ENCODE measurements at regions not wholly inside any gene's neighbourhood (a gene's known extent, or its start where the extent isn't known, plus 50 kb on each side); places are given as distances from the start of the nearest gene placed in this dataset.

DNA sequence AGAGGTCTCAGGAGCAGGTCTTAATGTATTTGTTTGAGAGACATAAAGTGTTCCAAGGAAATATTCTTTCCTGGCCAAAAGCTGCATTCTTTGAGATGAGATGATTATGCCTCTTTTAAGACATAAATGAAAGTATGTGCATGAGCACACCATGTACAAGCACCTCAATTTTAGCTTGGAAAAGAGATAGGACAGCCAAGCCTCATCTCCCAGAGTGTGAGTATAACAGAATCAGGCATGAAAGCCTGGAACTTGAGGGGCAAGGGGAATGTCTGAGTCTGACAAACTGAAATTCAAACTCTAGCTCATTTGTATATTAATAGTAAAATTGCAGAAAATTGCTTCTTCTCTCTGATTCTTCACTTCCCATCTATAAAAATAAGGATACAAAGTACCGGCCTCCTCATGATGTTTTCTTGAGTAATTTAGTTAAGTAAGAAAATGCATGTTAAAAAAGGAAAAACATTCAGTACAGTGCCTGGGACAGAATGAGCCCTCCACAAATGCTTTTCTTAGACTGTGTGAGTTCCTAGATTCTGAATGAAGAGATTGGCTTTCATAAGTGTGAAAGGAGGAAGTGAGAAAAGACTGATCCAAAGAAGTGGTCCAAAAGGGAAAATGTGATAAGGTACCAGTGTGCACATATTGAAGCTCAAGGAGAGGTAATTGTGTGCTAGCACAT is 1260.9 kb upstream of the SORCS1 start:
- Mint-ChIP-seq H3K4me3 (no peak overlapping the region), H3K36me3 (ENCODE audit: low read depth) (no peaks in the 10 kb centered on the region), H3K27me3 (no peaks in the 10 kb centered on the region), H3K27ac (no peak overlapping the region), H3K9me3 (no peaks in the 10 kb centered on the region), H3K4me1 (no peaks in the 10 kb centered on the region)
- ATAC-seq, result no peak
- DNase-seq, result no peak

- Mint-ChIP-seq H3K9me3 (no peaks in the 10 kb centered on the region), H3K27ac (no peak overlapping the region)
Observed at GRCh38 chr10:108424656-108425055, 1260.2 kb upstream of the SORCS1 start.

GRCh38 chr10:108422286-108422685 is 1257.8 kb upstream of the SORCS1 start:
- Mint-ChIP-seq H3K9me3 (no peaks in the 10 kb centered on the region), H3K4me1 (no peaks in the 10 kb centered on the region), H3K27ac (no peak overlapping the region), H3K36me3 (ENCODE audit: low read depth) (no peaks in the 10 kb centered on the region), H3K4me3 (no peak overlapping the region), H3K27me3 (no peaks in the 10 kb centered on the region)
- ATAC-seq (no peak), DNase-seq (no peak)

More at GRCh38 chr10:108424656-108425055, 1260.2 kb upstream of the SORCS1 start:
- ATAC-seq, result no peak
- Mint-ChIP-seq H3K4me1 (no peaks in the 10 kb centered on the region), H3K4me3 (no peak overlapping the region), H3K36me3 (ENCODE audit: low read depth) (no peaks in the 10 kb centered on the region), H3K27me3 (no peaks in the 10 kb centered on the region)
- DNase-seq, result no peak

GRCh38 chr10:108421266-108421665 is 1256.8 kb upstream of the SORCS1 start:
- no peaks in the 10 kb centered on the region for H3K36me3 Mint-ChIP-seq (ENCODE audit: low read depth)
- peaks cover 3% of the 10 kb centered on the region for H3K9me3 Mint-ChIP-seq
- no peak for DNase-seq
- no peak for ATAC-seq
- H3K27me3 Mint-ChIP-seq, result no peaks in the 10 kb centered on the region
- no peaks in the 10 kb centered on the region for H3K4me1 Mint-ChIP-seq
- H3K4me3 Mint-ChIP-seq, result no peak overlapping the region
- H3K27ac Mint-ChIP-seq, result no peak overlapping the region

DNA sequence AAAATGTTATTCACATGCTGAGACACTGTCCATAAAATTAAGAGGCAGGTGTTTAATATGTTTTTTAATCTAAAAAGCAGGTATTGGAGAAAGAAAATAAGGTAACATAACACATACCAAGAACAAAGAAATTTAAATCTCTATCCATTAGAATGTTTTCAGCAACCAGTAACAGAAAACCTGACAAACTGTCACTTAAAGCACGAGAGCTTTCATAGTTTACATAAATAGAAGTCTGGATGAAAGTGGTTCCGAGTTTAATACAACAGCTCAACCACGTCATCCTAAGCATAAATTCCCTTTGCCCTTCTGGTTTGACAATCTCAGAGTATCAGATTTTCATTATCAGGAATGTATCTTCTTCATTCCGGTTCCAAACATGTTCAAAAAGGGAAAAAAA is 1249.4 kb upstream of the SORCS1 start:
- ATAC-seq (no peak), DNase-seq (no peak)
- H3K9me3 Mint-ChIP-seq, result peaks cover 5% of the 10 kb centered on the region
- H3K4me3 Mint-ChIP-seq, result no peak overlapping the region
- no peaks in the 10 kb centered on the region for H3K4me1 Mint-ChIP-seq
- H3K27me3 Mint-ChIP-seq, result no peaks in the 10 kb centered on the region
- H3K27ac Mint-ChIP-seq, result no peak overlapping the region
- H3K36me3 Mint-ChIP-seq (ENCODE audit: low read depth), result no peaks in the 10 kb centered on the region

DNA sequence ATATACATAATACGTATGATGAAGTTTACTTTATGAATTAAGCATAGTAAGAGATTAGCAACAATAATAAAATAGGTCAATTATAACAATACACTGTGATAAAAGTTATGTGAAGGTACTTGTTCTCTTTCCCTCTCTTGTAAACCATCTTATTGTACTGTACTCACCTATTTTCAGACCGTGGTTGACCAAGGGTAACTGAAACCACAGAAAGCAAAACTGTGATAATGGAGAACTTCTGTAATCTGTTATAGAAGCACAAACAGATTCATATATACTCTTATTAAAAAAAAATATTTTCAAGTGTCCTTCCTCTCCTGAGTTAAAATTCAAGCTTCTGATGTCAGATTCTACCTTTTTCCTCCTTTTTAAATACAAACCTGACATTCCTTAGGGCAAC is 1247.8 kb upstream of the SORCS1 start:
- no peak for DNase-seq
- Mint-ChIP-seq H3K9me3 (peaks cover 8% of the 10 kb centered on the region), H3K27me3 (no peaks in the 10 kb centered on the region), H3K4me1 (no peaks in the 10 kb centered on the region), H3K27ac (no peak overlapping the region), H3K4me3 (no peak overlapping the region), H3K36me3 (ENCODE audit: low read depth) (no peaks in the 10 kb centered on the region)
- ATAC-seq, result no peak

DNA sequence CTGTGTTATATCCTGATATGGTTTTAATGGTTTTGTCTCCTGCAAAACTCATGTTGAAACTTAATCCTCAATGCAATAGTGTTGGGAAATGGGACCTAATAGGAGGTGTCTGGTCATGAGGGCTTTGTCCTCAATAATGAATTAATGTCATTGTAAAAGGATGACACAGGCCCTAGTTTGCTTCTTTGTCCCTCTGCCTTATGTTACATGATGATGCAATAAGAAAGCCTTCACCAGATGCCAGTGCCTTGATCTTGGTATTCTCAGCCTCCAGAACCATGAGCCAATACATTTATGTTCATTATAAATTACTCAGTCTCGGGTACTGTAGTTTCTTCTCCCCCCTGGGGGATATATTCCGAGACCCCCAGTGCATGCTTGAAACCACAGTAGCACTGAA is 1247.4 kb upstream of the SORCS1 start:
- no peaks in the 10 kb centered on the region for H3K4me1 Mint-ChIP-seq
- no peak overlapping the region for H3K4me3 Mint-ChIP-seq
- H3K27ac Mint-ChIP-seq, result no peak overlapping the region
- ATAC-seq, result no peak
- peaks cover 8% of the 10 kb centered on the region for H3K9me3 Mint-ChIP-seq
- no peak for DNase-seq
- H3K36me3 Mint-ChIP-seq (ENCODE audit: low read depth), result no peaks in the 10 kb centered on the region
- no peaks in the 10 kb centered on the region for H3K27me3 Mint-ChIP-seq

GRCh38 chr10:108411206-108411605 is 1246.7 kb upstream of the SORCS1 start:
- no peak overlapping the region for H3K27ac Mint-ChIP-seq
- DNase-seq (no peak), ATAC-seq (no peak)
- H3K36me3 Mint-ChIP-seq (ENCODE audit: low read depth), result no peaks in the 10 kb centered on the region
- no peaks in the 10 kb centered on the region for H3K4me1 Mint-ChIP-seq
- no peaks in the 10 kb centered on the region for H3K27me3 Mint-ChIP-seq
- peaks cover 4% of the 10 kb centered on the region for H3K9me3 Mint-ChIP-seq
- H3K4me3 Mint-ChIP-seq, result no peak overlapping the region

GRCh38 chr10:108410236-108410635 is 1245.7 kb upstream of the SORCS1 start:
- no peak overlapping the region for H3K27ac Mint-ChIP-seq
- no peak overlapping the region for H3K4me3 Mint-ChIP-seq
- DNase-seq (no peak), ATAC-seq (no peak)
- peaks cover 3% of the 10 kb centered on the region for H3K9me3 Mint-ChIP-seq
- H3K36me3 Mint-ChIP-seq (ENCODE audit: low read depth), result no peaks in the 10 kb centered on the region
- no peaks in the 10 kb centered on the region for H3K27me3 Mint-ChIP-seq
- no peaks in the 10 kb centered on the region for H3K4me1 Mint-ChIP-seq

DNA sequence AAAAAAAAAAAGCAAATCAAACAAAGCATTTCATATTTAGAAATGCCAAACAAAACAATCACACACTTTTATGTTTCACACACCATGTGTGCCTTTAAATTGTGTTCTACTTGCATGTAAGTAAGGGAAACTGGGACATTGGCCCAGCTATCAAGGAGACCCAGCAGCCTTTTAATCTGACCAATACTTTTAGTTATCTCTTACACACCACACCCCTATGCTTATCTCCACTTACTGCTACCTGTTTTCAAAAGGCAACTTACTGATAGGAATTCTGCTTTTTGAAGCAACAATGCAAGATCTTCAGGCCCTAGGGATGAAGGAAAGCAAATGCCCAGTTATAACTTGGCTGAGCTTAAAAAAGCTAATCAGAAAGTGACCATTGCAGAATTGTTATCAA is 1244.8 kb upstream of the SORCS1 start:
- no peaks in the 10 kb centered on the region for H3K4me1 Mint-ChIP-seq
- DNase-seq (no peak), ATAC-seq (no peak)
- H3K27me3 Mint-ChIP-seq, result no peaks in the 10 kb centered on the region
- no peaks in the 10 kb centered on the region for H3K36me3 Mint-ChIP-seq (ENCODE audit: low read depth)
- peaks cover 3% of the 10 kb centered on the region for H3K9me3 Mint-ChIP-seq
- H3K27ac Mint-ChIP-seq, result no peak overlapping the region
- no peak overlapping the region for H3K4me3 Mint-ChIP-seq

DNA sequence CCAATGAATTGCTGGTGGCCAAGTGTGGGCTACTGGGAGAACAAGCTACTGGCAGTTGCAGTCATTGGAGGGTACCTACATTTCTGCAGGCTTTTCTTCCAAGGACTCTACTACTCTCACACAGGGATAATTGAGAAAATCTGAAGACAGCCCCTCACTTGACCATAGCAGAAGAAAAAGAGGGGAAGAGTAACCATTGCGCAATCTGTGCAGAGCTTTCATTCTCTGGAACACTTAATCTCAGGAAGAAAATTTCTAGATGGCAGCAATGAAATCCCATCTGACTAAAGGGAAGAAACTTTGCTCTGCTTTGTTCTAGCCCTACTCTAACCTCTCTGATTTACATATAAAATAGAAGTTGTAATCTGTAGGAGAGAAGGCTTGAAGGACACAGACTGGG is 1239.6 kb upstream of the SORCS1 start:
- no peaks in the 10 kb centered on the region for H3K27me3 Mint-ChIP-seq
- peaks cover 3% of the 10 kb centered on the region for H3K9me3 Mint-ChIP-seq
- H3K4me3 Mint-ChIP-seq, result no peak overlapping the region
- no peaks in the 10 kb centered on the region for H3K36me3 Mint-ChIP-seq (ENCODE audit: low read depth)
- no peak for ATAC-seq
- no peak overlapping the region for H3K27ac Mint-ChIP-seq
- no peaks in the 10 kb centered on the region for H3K4me1 Mint-ChIP-seq
- DNase-seq, result no peak

GRCh38 chr10:108399465-108399864 is 1235.0 kb upstream of the SORCS1 start:
- H3K4me3 Mint-ChIP-seq, result no peak overlapping the region
- no peaks in the 10 kb centered on the region for H3K27me3 Mint-ChIP-seq
- ATAC-seq (no peak), DNase-seq (no peak)
- H3K36me3 Mint-ChIP-seq (ENCODE audit: low read depth), result no peaks in the 10 kb centered on the region
- H3K9me3 Mint-ChIP-seq, result no peaks in the 10 kb centered on the region
- H3K27ac Mint-ChIP-seq, result no peak overlapping the region
- no peaks in the 10 kb centered on the region for H3K4me1 Mint-ChIP-seq

DNA sequence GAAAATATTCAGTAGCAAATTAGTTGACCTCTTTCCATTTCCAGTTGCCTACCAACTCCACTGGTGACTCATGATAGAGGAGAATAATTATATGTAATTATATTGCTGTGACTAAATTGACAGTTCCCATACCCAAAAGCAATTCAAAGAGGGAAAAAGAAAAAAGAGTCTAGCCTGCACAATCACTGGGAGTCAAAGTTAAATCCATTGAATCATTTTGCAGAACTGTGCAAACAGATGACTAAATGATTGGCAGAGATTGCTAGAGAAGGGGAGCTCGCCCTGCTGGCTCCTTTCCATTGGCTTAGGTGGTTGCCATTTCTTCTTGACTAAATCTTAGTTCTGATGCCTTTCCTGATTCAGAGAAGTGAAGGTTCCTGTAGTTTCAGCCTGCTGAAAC is 1228.6 kb upstream of the SORCS1 start:
- Mint-ChIP-seq H3K36me3 (ENCODE audit: low read depth) (no peaks in the 10 kb centered on the region), H3K4me1 (no peaks in the 10 kb centered on the region), H3K9me3 (peaks cover 13% of the 10 kb centered on the region), H3K27ac (no peak overlapping the region), H3K4me3 (no peak overlapping the region), H3K27me3 (no peaks in the 10 kb centered on the region)
- ATAC-seq (no peak), DNase-seq (no peak)

DNA sequence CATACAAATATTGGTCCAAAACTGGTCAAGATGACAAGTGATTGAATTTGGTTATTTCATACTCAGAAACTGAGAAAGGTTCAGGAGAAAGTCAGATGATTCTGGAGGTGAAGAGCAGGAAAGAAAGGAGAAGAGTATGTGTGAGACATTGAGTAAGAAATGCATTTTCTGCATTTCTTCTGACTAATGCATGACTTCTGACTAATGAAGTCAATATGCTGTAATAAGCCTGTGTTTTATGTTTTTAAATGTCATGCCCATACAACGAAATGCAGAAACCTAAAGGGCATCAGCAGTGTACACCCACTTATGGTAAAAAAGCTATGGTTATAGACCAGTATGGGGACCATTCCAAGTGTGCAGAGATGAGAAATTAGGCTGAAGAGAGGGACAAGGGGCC is 1227.8 kb upstream of the SORCS1 start:
- Mint-ChIP-seq H3K4me3 (no peak overlapping the region), H3K9me3 (peaks cover 13% of the 10 kb centered on the region), H3K27me3 (no peaks in the 10 kb centered on the region), H3K36me3 (ENCODE audit: low read depth) (no peaks in the 10 kb centered on the region), H3K4me1 (no peaks in the 10 kb centered on the region), H3K27ac (no peak overlapping the region)
- no peak for ATAC-seq
- DNase-seq, result no peak

DNA sequence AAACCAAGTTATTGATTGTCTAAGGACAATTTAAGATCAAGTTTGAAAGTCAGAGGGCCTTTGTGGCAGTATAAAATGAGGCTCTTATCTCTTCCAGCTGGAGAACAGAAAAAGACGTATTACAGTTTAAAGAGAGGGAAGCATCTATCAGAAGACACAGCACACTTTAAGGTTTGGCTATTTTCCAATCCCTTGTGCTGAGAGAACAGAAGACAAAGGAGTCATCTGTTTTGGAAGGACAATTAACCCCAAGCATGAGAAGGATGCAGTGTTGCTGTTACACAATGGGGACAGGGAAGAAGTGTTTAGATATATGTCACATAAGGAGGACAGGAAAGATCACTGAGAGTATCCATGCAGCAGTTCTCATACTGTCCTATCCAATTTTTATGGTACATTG is 1224.2 kb upstream of the SORCS1 start:
- H3K27ac Mint-ChIP-seq, result no peak overlapping the region
- peaks cover 9% of the 10 kb centered on the region for H3K9me3 Mint-ChIP-seq
- no peaks in the 10 kb centered on the region for H3K27me3 Mint-ChIP-seq
- DNase-seq (no peak), ATAC-seq (no peak)
- no peaks in the 10 kb centered on the region for H3K36me3 Mint-ChIP-seq (ENCODE audit: low read depth)
- no peaks in the 10 kb centered on the region for H3K4me1 Mint-ChIP-seq
- no peak overlapping the region for H3K4me3 Mint-ChIP-seq

DNA sequence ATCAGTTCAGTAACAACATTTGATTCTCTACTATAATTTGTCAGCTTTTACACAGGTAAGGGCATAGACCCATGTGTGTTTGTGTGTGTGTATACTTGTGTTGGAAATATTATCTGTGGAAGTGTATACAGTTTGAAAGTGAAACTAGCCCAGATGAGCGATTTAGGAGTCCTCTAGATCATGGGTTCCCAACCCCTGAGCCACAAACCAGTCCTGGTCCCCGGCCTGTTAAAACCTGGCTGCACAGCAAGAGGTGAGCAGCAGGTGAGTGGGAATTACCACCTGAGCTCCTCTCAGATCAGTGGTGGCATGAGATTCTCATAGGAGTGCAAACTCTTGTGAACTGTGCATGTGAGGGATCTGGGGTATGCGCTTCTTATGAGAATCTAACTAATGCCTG is 1221.5 kb upstream of the SORCS1 start:
- Mint-ChIP-seq H3K36me3 (ENCODE audit: low read depth) (no peaks in the 10 kb centered on the region), H3K27ac (no peak overlapping the region), H3K9me3 (peaks cover 13% of the 10 kb centered on the region), H3K27me3 (no peaks in the 10 kb centered on the region), H3K4me3 (no peak overlapping the region), H3K4me1 (no peaks in the 10 kb centered on the region)
- DNase-seq, result no peak
- no peak for ATAC-seq

Data from activated naive CD8-positive, alpha-beta T cell treated with anti-CD3 and anti-CD28 coated beads, Interleukin-2, amount 50 U/mL, for 24 hours (primary cell).